Heart left ventricle (tissue), 13 donors: ENCODE measurements at regions not wholly inside any gene's neighbourhood (a gene's known extent, or its start where the extent isn't known, plus 50 kb on each side); places are given as distances from the start of the nearest gene placed in this dataset.

ENCODE experiments used
- CTCF ChIP-seq, 12 donors: fragments of 200-600 bp; sonication (generic) in 4 of 12; IDR thresholded peaks; one replicate each; pipeline versions ENCODE4 v1.5.0 to v1.8.0; 2018 to 2022; ENCODE audit warnings: antibody characterized with exemption in 12 of 12, mild to moderate bottlenecking in 5 of 12
- POLR2A ChIP-seq, 2 donors: fragments of 450-650 bp; IDR thresholded peaks; one replicate each; pipeline ENCODE4 v1.6.1; 2017; ENCODE audit warnings: antibody characterized with exemption in 2 of 2, mild to moderate bottlenecking in 2 of 2, moderate library complexity in 2 of 2
- donor health status: ischemic (EF 13 %, LVEDD 7.1; RV severe dilation, severe dysfunction).
- donor health status: DM: no; HTN: yes; CAD: no.
- donor health status: DM: no; HTN: no; CAD: no.
- donor health status: ischemic (EF 25% LVEDD 6.9; RV normal size, moderate dysfunction).
- donor health status: ischemic (EF 25% LVEDD 5.7; RV mildly dilated, moderate dysfunction).
- donor health status: ischemic (EF 35%, LVEDD 5.7; RV mildly dilated, moderate dysfunction).
- donor health status: nonischemic (EF 11% LVEDD 7.7; RV severe dilation, severe dysfunction).
- donor health status: DM: yes; HTN: yes; CAD: no.
- donor health status: PGD.
- donor health status: ischemic (EF 29% LVEDD 5.4; RV normal size, mild dysfunction).
- donor health status: nonischemic (EF 23%, LVEDD 6.1; RV moderate dilation, normal function).

GRCh38 chr11:71103266-71103665 lies 149.1 kb downstream of the SHANK2 start:
- TF ChIP-seq CTCF (IDR thresholded peaks at IDR 0.05) = no peak
- no peak for TF ChIP-seq POLR2A (IDR thresholded peaks at IDR 0.05)
